Endothelial cell of umbilical vein (primary cell): ENCODE measurements at regions not wholly inside any gene's neighbourhood (a gene's known extent, or its start where the extent isn't known, plus 50 kb on each side); places are given as distances from the start of the nearest gene placed in this dataset.

Experiments used
- EZH2 ChIP-seq: IDR thresholded peaks from 2 replicates; pipeline ENCODE4 v1.6.1; 2012; ENCODE audit warnings: borderline replicate concordance, low read depth, mild to moderate bottlenecking, moderate library complexity, low read length, inconsistent platforms; ENCODE audit not compliant: severe bottlenecking
- FOS ChIP-seq: IDR thresholded peaks from 2 replicates; pipeline ENCODE4 v1.6.1; 2011; ENCODE audit warnings: mild to moderate bottlenecking, low read length, moderate library complexity, borderline replicate concordance; ENCODE audit not compliant: insufficient read depth
- POLR2A ChIP-seq: IDR thresholded peaks from 2 replicates; pipeline ENCODE4 v1.6.1; 2012; ENCODE audit warnings: low read depth, mild to moderate bottlenecking, control low read depth, low read length
- TF ChIP-seq, protein P1 (sequence below), 2 donors: IDR thresholded peaks; 1 replicate in 1 of 2; 2 replicates in 1 of 2; pipeline ENCODE4 v1.5.1; 2011; ENCODE audit warnings: low read length in 2 of 2, mild to moderate bottlenecking in 2 of 2, moderate library complexity in 2 of 2, control low read depth in 1 of 2, inconsistent platforms in 1 of 2, low read depth in 1 of 2; ENCODE audit not compliant: insufficient read depth in 1 of 2; ENCODE audit errors: extremely low read depth in 1 of 2
- TF ChIP-seq, protein P2 (sequence below): IDR thresholded peaks from 2 replicates; pipeline ENCODE4 v1.6.1; 2011; ENCODE audit not compliant: insufficient read depth, insufficient read length

DNA sequence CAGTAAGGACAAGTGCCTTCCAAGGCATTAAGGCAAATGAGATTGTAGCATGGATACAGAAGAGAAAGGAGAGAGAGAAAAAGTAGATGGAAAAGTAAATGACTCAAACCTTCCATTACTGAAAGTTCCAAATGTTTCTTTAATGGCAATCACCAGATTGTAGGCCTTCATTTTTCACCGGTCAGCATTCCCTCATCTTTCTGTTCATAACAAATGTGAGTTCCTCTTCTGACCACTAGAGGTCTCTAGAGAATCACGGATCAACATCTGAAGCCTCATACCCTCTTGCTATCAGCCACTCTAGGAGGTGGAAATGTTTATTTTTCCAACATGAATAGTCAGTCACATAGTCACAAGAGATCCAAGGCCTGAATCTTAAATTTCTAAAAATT lies 73.6 kb upstream of the RPS23 start:
- TF ChIP-seq, protein P1, sequence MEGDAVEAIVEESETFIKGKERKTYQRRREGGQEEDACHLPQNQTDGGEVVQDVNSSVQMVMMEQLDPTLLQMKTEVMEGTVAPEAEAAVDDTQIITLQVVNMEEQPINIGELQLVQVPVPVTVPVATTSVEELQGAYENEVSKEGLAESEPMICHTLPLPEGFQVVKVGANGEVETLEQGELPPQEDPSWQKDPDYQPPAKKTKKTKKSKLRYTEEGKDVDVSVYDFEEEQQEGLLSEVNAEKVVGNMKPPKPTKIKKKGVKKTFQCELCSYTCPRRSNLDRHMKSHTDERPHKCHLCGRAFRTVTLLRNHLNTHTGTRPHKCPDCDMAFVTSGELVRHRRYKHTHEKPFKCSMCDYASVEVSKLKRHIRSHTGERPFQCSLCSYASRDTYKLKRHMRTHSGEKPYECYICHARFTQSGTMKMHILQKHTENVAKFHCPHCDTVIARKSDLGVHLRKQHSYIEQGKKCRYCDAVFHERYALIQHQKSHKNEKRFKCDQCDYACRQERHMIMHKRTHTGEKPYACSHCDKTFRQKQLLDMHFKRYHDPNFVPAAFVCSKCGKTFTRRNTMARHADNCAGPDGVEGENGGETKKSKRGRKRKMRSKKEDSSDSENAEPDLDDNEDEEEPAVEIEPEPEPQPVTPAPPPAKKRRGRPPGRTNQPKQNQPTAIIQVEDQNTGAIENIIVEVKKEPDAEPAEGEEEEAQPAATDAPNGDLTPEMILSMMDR (IDR thresholded peaks at IDR 0.05; ENCODE audit: extremely low read depth in 1 of 2, insufficient read depth in 1 of 2, low read depth in 1 of 2, low read length in 2 of 2) = peak; percentile 54 to 58
- TF ChIP-seq, protein P2, sequence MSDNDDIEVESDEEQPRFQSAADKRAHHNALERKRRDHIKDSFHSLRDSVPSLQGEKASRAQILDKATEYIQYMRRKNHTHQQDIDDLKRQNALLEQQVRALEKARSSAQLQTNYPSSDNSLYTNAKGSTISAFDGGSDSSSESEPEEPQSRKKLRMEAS = no peak
- no peak for TF ChIP-seq EZH2
- TF ChIP-seq FOS = no peak
- no peak for TF ChIP-seq POLR2A
